Tibial nerve (tissue), 4 donors: ENCODE measurements at regions not wholly inside any gene's neighbourhood (a gene's known extent, or its start where the extent isn't known, plus 50 kb on each side); places are given as distances from the start of the nearest gene placed in this dataset.
A peak's percentile ranks its signal among the peaks of the same experiment; 100 is the strongest.

Experiments used
- DNase-seq, 2 donors: peaks; one replicate each; pipeline ENCODE4 v3.0.0-alpha.2; 2019; ENCODE audit warnings: low spot score in 2 of 2
- H3K27ac ChIP-seq, 4 donors: fragments of 200-600 bp; sonication (generic) in 3 of 4; one replicate each; pipeline ENCODE4 v1.5.1; 2017 to 2019; ENCODE audit warnings: mild to moderate bottlenecking in 1 of 4
- H3K27me3 ChIP-seq, 2 donors: fragments of 200-600 bp; sonication (generic) in 1 of 2; one replicate each; pipeline versions ENCODE4 v1.5.1 to v1.6.0; 2017 to 2019
- H3K36me3 ChIP-seq, 3 donors: fragments of 200-600 bp; sonication (generic); one replicate each; pipeline ENCODE4 v1.5.1; 2018 to 2019
- H3K4me1 ChIP-seq, 4 donors: fragments of 200-600 bp; sonication (generic) in 3 of 4; one replicate each; pipeline ENCODE4 v1.5.1; 2017 to 2019
- H3K4me3 ChIP-seq, 4 donors: fragments of 200-600 bp; sonication (generic) in 3 of 4; one replicate each; pipeline ENCODE4 v1.5.1; 2017 to 2019; ENCODE audit warnings: mild to moderate bottlenecking in 1 of 4, moderate library complexity in 1 of 4
- H3K9me3 ChIP-seq, 4 donors: fragments of 200-600 bp; sonication (generic) in 3 of 4; one replicate each; pipeline ENCODE4 v1.5.1; 2017 to 2019
- EP300 ChIP-seq, 2 donors: sonication (generic); formaldehyde crosslinking; IDR thresholded peaks; one replicate each; pipeline ENCODE4 v1.6.1; 2017; ENCODE audit warnings: antibody characterized with exemption in 2 of 2, mild to moderate bottlenecking in 1 of 2
- POLR2A ChIP-seq, 2 donors: fragments of 450-650 bp; IDR thresholded peaks; one replicate each; pipeline ENCODE4 v1.6.1; 2017; ENCODE audit warnings: antibody characterized with exemption in 2 of 2, mild to moderate bottlenecking in 2 of 2, moderate library complexity in 2 of 2
- WGBS, 2 donors: methylation state at CpG; one replicate each; pipeline ENCODE4 v1.1.5; 2018; 5-methylcytosine and 5-hydroxymethylcytosine counted together
- TF ChIP-seq, protein P1 (sequence below), 5 experiments: fragments of 200-600 bp in 3 of 5; fragments of 450-650 bp in 2 of 5; sonication (generic) in 3 of 5; IDR thresholded peaks; one replicate each; pipeline ENCODE4 v1.5.1; 2016 to 2019; ENCODE audit warnings: antibody characterized with exemption in 5 of 5, mild to moderate bottlenecking in 3 of 5, moderate library complexity in 2 of 5

DNA sequence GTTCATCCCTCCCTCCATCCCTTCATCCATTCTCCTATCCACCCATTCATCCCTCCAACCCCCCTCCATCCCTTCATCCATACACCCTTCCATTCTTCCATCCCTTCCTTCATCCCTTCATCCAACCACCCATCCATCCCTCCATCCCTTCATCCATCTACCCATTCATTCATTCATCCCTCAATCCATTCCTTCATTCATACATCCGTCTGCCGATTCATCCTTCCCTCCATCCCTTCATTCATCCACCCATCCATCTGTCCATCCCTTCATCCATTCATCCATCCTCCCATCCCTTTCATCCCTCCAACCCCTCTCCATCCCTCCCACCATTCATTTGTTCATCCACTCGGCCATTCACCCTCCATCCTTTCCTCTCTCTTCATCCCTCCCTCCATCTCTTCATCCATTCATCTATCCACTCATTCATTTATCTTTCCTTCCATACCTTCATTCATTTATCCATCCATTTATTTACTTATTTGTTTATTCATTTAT, 95.7 kb downstream of the FOXL1 start:
- H3K9me3 ChIP-seq = peaks cover 0 to 6% (median 0%) of the 10 kb centered on the region in 4 donors
- peaks cover 0 to 11% (median 0%) of the 10 kb centered on the region in 4 donors for H3K4me1 ChIP-seq
- 94 to 96% methylated on average over 3 of the region's 3 CpGs for WGBS, 2 donors
- TF ChIP-seq POLR2A (IDR thresholded peaks at IDR 0.05) = no peak
- TF ChIP-seq, protein P1, sequence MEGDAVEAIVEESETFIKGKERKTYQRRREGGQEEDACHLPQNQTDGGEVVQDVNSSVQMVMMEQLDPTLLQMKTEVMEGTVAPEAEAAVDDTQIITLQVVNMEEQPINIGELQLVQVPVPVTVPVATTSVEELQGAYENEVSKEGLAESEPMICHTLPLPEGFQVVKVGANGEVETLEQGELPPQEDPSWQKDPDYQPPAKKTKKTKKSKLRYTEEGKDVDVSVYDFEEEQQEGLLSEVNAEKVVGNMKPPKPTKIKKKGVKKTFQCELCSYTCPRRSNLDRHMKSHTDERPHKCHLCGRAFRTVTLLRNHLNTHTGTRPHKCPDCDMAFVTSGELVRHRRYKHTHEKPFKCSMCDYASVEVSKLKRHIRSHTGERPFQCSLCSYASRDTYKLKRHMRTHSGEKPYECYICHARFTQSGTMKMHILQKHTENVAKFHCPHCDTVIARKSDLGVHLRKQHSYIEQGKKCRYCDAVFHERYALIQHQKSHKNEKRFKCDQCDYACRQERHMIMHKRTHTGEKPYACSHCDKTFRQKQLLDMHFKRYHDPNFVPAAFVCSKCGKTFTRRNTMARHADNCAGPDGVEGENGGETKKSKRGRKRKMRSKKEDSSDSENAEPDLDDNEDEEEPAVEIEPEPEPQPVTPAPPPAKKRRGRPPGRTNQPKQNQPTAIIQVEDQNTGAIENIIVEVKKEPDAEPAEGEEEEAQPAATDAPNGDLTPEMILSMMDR (IDR thresholded peaks at IDR 0.05) = no peak
- peaks cover 0 to 13% of the 10 kb centered on the region in 2 donors for H3K27me3 ChIP-seq
- DNase-seq = no peak
- no peaks in the 10 kb centered on the region for H3K36me3 ChIP-seq
- H3K27ac ChIP-seq = no peak overlapping the region
- no peak overlapping the region for H3K4me3 ChIP-seq

DNA sequence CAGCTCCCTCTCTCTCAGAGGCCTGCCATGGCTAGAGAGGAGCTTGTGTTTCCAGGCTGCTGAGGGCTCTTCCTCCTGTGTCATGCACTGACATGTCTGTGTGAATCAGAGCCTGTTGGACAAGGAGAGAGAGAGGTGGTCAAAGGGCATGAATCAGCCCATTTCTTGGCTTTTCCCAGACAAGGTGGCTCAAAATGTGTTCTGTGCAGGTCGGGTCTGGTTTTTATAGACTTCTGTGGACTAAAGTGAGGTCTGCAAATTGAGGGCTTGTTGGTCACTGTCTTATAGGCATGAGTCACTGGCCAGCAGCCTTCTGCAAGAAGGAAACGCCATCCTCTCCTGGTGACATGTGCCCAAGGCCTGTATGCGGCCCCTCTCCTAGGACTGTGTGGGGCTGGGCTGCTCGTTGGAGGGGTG, 97.9 kb downstream of the FOXL1 start:
- Histone ChIP-seq H3K27me3 (peaks cover 0 to 6% of the 10 kb centered on the region in 2 donors), H3K9me3 (peaks cover 0 to 6% (median 0%) of the 10 kb centered on the region in 4 donors), H3K4me3 (no peak overlapping the region), H3K36me3 (no peaks in the 10 kb centered on the region), H3K4me1 (peaks cover 0 to 20% (median 0%) of the 10 kb centered on the region in 4 donors), H3K27ac (no peak overlapping the region)
- WGBS, 2 donors = 76 to 81% methylated on average over 3 to 4 of the region's 4 CpGs
- DNase-seq = no peak
- TF ChIP-seq, protein P1 (IDR thresholded peaks at IDR 0.05) = no peak
- TF ChIP-seq POLR2A (IDR thresholded peaks at IDR 0.05) = no peak
- no peak for TF ChIP-seq EP300 (IDR thresholded peaks at IDR 0.05)

DNA sequence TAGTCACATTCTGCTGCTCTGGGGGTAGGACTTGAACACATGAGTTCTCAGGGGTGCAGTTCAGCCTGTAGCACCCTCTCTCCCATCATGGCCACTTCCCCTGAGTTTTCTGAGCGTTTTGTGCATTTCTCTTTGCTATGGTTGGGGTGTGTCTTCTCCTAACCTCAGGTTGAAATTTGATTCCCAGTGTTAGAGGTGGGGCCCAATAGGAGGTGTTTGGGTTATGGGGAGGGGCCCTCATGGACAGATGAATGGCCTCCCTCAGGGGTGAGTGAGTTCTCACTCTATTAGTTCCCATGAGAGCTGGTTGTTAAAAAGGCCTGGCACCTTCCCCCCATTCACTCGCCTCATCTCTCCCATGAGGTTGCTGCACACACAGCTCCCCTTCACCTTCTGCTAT, 101.1 kb downstream of the FOXL1 start:
- WGBS, 2 donors = 73 to 82% methylated on average over 2 of the region's 2 CpGs
- Histone ChIP-seq H3K27me3 (no peaks in the 10 kb centered on the region), H3K9me3 (no peaks in the 10 kb centered on the region), H3K36me3 (no peaks in the 10 kb centered on the region), H3K27ac (peak overlapping the region in 2 of 4 donors; percentile 83), H3K4me3 (no peak overlapping the region), H3K4me1 (peaks cover 0 to 42% (median 6%) of the 10 kb centered on the region in 4 donors)
- DNase-seq = no peak
- TF ChIP-seq, protein P1 (IDR thresholded peaks at IDR 0.05) = no peak
- TF ChIP-seq EP300 (IDR thresholded peaks at IDR 0.05) = no peak
- TF ChIP-seq POLR2A (IDR thresholded peaks at IDR 0.05) = no peak

DNA sequence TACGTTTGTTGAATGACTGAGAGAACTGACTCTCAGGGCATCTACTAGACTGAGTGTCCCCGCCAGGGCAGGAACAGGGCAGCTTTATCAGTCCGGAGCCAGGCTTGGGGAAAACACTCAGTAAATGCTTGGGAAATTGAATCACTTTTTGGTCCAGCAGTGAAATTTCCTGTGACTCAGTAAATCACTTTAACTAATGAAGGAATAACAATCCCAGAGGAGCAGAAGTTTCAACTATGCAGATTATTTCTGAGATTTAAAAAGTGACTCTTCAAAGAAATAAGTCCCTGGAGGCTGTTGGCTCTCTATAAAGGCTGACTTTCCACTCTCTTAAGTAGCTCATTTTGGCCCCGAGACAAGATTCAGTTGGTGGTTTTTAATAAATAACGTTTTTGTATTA, 101.8 kb downstream of the FOXL1 start:
- no peak for DNase-seq
- Histone ChIP-seq H3K4me3 (no peak overlapping the region), H3K27me3 (no peaks in the 10 kb centered on the region), H3K4me1 (peaks cover 0 to 42% (median 6%) of the 10 kb centered on the region in 4 donors), H3K27ac (peak overlapping the region in 2 of 4 donors; percentile 83), H3K36me3 (no peaks in the 10 kb centered on the region), H3K9me3 (no peaks in the 10 kb centered on the region)
- TF ChIP-seq POLR2A (IDR thresholded peaks at IDR 0.05) = no peak
- TF ChIP-seq, protein P1 (IDR thresholded peaks at IDR 0.05) = no peak
- TF ChIP-seq EP300 (IDR thresholded peaks at IDR 0.05) = no peak
- WGBS, 2 donors = 14 to 19% methylated on average over 5 of the region's 5 CpGs

DNA sequence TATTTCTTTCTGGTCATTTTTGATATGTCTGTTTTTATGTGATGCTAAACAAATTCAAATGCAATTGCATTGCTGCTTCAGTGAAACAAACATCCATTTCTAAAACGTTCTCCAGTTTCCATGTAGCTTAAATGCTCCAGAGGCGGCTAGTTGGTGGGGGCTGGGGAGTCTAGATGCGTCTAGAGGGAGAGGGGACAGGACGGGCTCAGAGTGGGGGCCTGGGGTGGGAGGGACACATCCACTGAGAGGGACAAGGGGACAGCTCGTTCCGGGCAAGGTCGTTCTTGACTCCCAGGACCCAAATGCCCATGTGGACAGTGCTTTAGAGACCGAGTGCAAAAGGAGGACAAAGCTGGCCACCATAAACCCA, 102.3 kb downstream of the FOXL1 start:
- 38 to 41% methylated on average over 8 of the region's 8 CpGs for WGBS, 2 donors
- peaks cover 0 to 42% (median 6%) of the 10 kb centered on the region in 4 donors for H3K4me1 ChIP-seq
- H3K9me3 ChIP-seq = no peaks in the 10 kb centered on the region
- TF ChIP-seq POLR2A (IDR thresholded peaks at IDR 0.05) (no peak), EP300 (IDR thresholded peaks at IDR 0.05) (no peak)
- TF ChIP-seq, protein P1 (IDR thresholded peaks at IDR 0.05) = no peak
- no peak for DNase-seq
- no peaks in the 10 kb centered on the region for H3K36me3 ChIP-seq
- H3K4me3 ChIP-seq = peak overlapping the region in 3 of 4 donors; percentile 10 to 27 (median 10)
- no peaks in the 10 kb centered on the region for H3K27me3 ChIP-seq
- peak overlapping the region in 3 of 4 donors; percentile 49 to 83 (median 83) for H3K27ac ChIP-seq
